Effector CD8-positive, alpha-beta T cell (primary cell): ENCODE measurements at regions not wholly inside any gene's neighbourhood (a gene's known extent, or its start where the extent isn't known, plus 50 kb on each side); places are given as distances from the start of the nearest gene placed in this dataset.

Experiments
- DNase-seq: peaks from one replicate; lab custom pipeline; 2025; lab: John Stamatoyannopoulos, UW

DNA sequence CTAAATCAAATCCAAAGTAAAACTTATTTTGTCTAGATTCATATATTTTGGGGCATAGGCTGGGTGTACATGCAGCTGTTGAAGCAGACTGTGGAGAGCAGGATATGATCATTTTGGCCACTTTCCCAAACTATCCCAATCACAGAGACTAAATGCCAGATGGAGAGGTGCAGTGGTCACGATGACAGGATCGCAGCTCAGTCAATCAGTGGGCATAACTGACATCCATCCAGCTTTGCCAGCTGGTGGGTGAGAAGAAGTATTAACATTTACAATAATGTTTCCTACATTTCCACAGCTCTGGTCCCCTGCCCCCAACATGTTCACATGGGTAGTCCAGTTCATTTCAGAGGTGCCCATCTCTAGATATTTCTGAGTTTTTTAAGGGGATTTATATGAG is 255.5 kb upstream of the SESN3 start:
- DNase-seq, result no peak

DNA sequence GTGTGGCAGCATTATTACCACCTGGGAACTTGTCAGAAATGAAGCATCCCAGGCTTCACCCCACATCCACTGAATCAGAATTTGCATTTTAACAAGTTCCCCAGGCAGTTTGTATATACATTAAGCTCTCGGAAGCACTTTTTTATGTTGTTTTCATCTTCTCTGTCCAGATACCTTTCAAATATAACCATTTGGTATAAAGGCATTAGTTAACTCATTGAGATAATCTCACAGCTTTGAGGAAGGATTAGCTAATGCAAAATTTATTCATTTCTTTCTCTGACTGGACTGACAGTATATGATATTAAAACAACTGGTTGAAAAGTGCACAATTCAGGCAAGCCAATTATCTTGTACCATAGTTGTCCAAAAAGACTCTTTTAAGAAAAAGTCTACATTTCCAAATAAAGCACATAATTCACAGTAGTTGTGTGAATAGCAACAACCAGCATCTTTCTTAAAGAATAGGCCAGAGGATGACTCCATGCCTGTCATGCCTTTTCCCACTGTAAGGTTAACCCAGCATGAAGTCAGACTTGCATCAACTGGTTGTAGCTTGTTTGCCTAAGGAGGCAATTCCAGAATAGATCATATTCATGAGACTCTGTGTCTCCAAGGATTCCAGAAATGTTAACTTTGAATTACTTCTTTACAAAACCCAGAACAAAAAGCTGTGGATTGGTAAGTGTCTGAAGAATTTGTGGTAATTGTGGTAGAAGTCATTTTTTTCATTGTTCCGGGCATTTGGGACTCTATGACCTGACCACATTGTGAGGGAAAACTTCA is 254.3 kb upstream of the SESN3 start:
- DNase-seq, result no peak

DNA sequence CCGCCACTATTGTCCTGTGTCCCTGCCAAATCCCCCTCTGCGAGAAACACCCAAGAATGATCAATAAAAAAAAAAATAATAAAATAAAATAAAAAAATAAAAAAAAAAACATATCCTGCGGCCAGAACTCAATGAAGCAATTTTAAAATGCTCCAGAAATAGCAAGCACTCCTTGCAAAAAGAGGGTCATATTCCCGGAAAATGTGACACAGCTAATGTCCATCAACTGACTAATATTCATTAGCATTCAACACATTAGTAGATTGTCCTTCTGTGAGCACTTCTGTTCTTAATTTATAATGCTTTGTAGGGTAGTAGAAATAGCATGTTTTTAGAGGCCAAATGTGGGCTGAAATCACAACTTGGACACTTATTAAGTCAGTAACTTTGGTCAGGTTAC is 252.3 kb upstream of the SESN3 start:
- no peak for DNase-seq

DNA sequence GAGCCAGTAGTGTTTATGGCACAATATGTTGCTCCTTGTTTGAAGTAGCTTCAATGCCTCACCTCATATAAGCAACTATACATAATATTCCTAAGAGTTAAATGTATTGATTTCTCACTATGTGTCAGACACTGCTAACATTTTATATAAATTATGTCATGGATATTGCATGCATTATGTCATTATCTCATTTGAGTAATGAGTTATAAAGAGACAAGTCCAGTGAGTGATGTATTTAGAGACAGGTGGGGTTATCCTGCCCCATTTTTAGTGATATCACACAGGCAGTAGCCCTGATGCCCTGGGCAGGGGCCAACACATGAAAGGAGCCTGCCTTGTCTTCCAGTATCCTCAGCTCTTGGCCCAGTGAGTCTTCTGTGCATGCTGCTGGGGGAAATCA is 247.0 kb upstream of the SESN3 start:
- DNase-seq, result no peak

DNA sequence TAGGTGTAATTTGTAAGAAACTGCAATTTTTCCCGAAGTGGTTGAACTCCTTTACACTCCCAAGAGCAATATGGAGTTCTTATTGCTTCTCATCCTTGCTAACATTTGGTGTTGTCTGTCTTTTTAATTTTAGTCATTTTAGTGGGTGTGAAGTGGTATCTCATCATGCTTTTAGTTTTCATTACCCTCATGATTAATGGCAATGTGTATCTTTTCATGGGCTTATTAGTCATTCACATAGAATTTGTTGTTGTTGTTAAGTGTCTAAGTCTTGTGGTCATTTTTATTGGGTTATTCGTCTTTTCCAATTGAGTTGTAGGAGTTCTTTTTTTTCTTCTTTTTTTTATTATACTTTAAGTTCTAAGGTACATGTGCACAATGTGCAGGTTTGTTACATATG is 238.3 kb upstream of the SESN3 start:
- no peak for DNase-seq

DNA sequence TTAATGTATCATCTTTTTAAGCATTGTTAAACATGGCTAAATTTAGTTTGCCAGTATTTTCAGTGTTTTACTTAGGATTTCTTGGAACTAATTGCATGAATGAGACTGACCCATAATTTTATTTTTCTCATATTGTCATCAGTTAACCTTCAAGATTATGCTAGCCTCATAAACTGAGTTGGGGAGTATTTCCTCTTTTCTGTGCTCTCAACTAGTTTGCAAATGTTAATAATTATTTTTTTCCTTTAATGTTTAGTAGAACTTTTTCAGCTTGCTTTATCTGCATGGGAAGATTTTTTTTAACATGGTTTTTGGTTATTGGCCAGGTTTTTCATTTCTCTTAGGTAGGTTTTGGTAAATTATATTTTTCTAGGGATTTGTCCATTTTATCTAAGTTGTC is 235.4 kb upstream of the SESN3 start:
- no peak for DNase-seq

DNA sequence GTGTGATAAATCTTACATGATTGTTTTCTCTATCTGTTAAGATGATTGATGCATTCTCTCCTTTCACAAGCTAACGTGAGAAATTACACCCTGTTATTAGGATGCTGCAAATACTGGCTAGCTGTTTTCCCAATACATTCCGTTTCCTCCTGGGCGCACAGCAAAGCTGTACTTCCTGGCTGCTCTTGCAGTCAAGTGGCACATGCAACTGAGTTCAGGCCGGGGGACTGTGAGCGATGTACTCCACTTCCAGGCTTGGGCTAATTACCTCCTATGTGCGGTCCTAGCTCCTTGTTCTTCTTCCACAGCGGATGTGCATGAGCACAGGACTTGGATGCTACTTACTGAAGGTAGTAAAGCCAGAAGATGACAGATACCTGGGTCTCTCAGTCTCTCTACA is 234.9 kb upstream of the SESN3 start:
- no peak for DNase-seq

DNA sequence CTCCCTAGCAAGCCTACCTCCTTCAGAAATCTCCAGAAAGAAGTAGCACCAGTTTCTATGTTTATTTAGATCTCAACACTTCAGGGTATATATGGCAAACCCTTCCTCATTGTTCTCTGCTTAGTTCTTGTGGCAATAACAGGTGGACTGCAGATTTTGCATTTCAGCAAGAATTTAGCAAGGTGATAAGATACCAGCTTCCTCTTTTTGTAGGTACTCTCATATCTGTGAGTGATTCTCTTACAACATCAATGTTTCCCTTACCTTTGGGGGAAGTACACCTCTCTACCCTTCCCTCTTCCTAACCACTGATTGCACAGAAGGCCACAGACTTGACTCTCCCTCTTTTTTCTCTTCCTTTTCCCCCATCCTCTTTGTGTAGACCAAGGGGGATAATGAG is 230.9 kb upstream of the SESN3 start:
- no peak for DNase-seq

DNA sequence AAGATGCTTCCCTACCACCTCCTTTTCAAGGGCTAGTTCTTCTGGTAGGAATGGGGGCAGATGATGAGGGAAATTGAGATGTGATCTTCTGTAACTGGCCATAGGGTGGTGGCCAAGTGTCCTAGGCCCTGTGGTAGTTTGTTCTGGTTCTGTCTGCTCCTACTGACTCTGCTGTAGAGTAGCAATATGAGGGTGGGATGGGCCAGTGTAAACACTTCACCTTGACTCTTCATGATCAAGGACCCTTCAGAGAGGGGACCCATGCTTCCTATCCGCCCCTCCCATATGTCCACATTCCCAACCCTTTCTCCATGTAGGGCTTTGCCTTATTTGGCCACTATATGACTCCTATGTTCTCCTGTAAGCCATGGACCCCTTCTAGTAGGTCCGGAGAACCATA is 230.3 kb upstream of the SESN3 start:
- DNase-seq, result no peak

DNA sequence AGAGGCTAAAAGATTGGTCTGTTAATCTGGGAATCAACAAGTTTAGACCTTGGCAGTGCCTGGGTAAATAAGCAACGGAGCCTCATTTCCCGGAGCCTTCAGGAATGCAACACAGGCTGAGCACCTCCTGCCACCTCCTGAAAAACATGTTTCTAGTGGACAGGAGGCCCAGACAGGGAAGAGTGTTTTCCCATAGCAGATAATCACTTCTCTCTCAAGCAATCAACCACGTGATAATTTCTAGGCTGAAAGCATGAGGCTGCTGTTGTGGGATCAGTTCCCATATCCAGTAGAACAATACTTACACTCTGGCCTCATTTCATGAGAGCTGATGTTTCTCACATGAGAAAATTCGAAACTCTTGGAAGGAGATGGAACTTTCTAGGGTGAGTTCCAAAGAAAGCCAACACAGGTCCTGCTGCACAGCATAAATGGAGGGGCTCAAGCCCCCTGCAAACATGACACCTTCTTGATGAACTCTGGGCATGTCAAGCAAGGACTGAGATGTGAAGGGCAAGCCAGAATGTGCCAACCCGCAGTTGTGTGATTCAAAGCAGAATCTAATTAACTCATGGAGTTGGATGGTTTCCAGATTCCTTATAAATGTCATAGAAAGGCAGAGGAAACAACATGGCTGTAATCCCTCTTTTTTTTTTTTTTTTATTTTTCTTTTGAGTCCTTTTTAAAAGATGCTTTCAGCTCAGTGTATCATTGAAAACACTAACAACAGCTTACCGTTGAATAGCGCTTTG is 228.5 kb upstream of the SESN3 start:
- DNase-seq, result no peak

DNA sequence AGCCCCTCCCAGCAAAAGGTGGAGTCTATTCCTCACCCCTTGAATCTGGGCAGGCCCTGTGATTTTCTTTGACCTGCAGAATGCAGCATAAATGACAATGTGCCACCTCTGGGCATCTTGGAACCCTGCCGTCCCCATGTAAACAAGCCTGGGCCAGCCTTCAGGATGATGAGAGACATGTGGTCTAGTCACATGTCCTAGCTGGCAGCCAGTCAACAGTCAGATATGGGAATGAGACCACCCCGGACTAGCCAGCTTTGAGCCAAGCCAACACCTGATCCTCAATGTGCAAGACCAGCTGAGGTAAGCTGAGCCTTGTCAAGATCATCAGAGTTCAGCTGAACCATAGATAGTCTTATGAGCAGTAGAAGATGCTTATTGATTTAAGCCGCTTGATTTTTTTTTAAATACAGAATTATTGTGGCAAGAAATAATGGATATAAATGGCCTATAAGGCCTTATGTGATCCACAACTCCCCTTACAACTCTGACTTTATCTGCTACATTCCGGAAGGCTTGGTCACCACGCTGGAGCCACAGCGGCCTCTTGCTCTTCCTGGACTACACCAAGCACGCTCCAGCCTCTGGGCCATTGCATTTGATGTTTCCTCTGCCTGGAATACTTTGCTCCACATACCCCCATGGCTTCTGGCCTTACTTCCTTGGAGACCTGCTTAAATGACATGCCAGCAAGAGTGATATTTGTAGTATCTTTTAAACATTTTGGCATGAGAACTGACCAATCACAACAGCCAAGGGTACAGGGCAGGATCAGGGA is 225.9 kb upstream of the SESN3 start:
- no peak for DNase-seq

DNA sequence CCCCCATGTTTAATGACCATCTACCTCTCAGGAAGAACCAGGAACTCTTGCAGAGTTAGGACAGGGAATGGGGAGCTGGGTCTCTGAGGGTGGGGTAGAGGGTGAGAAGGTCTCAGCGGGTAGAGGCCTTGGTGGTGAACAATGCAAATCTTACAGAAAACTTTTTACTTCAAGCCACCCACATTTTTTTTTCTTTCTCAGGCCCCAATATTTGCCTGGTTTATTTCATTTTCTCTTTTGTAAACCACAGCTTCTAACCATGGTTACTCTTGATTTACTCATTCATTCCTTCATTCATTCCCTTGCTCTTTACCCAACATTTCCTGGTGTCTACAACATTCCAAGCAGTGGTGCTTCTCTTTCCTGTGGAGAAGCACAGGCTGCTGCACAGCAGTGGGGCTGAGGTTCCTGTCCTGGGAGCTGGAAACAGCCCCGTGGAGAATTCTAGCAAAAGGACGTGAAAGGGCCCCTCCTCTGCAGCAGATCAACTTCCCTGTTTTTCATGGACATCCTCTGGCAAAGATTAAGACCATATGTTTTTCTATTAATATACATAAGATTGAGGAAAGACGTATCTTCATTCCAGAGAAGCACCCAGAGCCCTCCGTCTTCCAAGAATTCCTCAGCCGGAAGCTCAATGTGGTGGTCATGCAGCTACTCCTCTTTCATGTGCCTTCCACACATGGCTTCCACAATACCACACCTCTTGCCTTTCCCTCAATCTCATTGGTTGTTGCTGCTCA is 224.4 kb upstream of the SESN3 start:
- no peak for DNase-seq

DNA sequence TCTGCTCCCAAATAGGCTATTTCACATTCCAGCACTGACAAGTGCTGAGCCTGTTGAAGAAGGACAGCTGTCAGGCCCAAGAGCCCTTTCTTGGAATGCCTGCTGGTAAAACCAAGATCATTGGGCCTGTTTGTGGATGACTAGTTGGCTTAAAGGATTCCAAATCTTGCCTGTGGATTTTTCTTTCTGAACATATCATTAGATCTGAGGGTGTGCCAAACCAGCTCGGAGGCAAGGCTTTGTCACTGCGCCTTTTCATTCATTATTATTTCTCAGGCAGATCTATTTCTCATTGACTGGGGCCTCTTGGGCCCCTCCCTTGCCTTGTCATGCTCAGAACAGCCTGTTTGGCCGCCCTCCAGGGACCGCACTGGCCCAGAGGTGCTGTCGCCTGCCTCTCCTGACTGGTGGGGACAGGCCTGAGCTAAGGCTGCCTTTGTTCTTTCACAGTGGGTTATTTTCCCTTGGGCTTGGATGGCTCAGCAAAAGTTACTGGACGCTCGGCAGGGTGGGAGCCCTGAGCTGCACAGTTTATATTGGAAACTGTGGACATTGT is 222.7 kb upstream of the SESN3 start:
- DNase-seq, result no peak

DNA sequence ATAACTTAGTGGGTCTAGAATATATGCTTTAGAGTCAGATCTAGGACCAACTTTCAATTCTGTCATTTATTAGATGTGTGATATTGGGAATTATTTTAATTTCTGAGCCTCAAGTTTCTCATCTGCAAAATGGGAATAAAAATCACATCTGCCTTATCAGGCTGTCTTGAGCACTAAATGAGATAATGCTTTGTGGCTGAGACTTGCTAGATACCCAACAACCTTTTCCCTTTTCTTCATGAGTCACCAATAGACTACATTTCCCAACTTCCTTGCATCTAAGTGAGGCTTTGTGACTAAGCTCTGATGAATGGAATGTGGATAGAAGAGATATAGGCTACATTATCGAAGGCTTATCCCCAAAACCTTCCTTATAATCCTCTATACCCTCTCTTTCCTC is 220.7 kb upstream of the SESN3 start:
- no peak for DNase-seq

DNA sequence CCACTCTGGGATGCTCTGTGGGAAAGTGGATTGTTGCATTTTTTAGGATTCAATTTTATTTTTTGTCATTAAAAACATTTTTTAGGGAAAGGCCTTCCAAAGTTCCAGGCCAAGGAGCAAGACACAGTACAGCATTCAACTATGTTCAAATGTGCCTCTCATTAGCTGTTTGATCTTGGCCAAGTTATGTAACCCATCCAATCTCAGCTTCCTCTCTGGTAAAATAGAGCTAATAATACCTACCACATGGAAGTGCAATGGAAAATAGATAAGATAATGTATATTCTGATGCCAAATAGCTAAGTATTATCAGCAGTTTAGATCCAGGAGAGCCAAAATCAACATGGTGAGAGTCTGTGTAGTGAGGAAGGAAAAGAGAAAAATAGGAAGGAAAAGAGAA is 220.3 kb upstream of the SESN3 start:
- no peak for DNase-seq

DNA sequence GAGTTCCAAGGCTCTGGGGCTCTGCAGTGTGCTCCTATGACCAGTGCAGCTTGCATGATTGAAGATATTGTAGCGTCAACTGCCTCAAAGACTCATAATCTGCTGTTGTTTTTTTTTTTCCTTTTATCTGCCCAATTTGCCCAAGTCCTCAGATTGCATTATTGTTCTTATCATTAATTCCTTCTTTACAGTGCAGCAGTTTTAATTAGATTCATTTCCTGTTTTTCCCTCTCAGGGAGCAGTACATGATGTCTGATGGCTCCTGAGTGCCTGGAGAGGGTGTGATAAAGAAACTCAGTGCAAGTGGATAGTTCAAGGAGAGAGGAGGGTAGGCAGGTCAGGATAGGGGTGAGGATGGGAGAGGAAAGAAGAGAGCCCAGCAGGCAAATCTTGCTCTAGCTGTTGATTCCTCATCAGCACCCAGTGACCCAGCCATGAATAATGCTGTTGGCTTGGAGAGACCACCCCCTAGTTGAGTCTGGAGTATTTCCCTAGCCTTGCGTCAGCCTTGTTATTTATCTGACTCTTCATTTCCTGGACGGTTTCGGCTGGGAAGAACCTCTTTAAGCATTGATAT is 219.6 kb upstream of the SESN3 start:
- no peak for DNase-seq

DNA sequence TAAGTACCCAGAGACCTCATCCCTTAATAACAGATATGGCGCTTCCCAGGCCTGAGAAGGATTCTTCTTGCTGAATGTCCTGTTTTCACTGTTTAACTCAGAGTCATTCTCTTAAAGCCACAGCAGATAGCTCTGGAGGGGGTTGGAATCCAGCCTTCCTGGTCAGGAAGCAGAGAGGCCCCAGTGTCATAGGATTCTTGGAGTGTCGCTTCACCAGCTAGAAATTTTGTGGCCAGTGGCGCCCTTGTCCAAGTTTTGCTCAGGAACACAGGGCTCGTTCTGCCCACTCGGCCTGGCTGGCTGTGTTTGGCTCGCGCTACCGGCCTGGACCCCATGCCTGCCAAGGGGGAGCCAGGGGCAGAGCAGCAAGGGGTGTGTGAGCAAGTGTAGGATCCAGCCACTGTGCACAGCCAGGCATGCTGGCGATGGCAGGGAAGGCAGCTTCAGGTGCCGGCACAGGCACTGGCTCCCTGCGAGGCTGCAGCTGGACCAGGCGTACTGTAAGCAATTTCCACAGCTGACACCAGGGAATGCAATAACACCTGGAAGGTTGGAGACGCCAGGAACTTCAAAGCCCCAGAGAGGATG is 214.8 kb upstream of the SESN3 start:
- DNase-seq, result no peak

DNA sequence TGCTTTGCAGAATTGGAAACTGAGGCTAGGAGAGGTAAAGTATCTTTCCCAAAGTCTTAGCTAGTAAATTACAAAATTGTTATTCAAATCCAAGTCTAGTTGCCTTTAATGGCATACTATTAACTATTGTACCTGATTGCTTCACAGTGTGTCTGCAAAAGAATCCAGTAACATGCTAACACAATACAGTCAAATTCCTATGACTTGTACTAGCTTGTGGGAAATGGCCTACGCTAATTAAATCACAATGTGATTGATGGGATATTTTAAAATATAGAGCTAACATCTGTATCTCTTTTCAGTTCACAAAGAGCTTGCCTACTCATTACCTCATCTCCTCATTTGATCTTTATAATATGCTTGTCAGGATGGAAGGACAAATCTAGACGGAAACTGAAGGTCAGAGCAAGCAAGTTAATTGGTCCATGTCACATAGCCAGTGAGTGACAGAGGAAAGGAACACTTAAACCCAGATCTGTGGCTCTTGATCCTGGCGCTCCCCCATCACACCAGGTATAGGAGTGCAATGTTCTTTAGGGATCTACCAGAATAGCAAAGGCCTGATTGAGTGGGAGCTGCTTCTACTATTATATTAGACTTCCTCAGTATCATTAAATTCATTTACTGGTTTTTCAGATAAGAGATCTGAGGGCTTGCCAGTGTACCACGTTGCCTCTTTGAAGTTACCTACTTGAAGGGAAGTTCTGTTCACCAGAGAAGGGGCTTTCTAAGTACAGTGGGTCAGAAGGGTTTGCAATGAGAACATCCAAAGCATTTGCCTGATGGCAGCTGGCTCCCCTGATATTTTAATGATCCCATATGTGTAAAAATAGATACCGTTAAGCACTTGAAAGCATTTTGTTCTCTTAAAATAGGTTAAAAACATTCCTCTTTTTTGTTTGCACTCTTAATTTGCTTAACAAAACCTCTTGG is 213.6 kb upstream of the SESN3 start:
- DNase-seq, result no peak

DNA sequence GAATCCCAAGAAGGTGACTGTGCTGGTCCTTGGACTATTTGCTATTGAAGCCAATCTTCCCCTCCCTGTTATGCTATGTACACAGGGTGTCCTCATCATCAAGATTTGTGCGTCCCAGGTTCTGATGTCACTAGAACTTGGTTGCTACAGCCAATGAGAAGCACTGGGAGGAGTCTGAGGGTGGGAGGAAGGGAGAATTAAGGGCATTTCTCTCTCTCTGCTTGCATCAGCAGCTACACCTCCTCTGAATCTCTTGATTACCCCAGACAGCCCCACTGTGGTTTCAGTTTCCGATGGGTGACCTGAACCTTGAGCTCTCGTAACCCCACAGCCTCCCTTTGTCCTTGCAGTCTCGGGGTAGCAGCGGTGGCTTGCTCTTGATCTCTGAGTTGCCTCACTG is 212.4 kb upstream of the SESN3 start:
- DNase-seq, result no peak

DNA sequence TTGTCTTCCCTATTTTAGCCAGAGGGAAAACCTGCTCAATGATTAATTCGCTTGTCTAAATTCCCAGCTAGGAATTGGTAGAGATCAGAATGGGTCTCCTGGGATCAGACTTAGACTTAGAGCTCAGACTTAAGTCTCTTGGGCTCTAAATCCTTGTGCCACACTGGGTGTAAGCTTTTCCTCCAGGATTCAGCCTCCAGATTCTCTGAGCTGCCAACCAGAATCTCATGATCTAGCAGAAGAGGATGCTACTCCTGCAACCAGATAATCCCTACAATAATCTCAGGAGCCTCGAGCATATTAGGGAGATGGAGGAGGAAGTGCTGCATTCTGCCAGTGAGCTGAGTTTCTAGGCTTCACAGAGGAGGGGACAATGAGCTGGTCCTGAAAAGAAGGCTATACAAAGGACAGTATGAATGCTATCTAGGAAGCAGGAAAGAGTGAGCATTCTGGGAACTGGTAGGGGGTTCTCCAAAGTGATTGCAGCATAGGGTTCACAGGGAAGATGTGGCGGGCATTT is 211.6 kb upstream of the SESN3 start:
- DNase-seq, result no peak
